Osteoblast (primary cell): ENCODE measurements at regions not wholly inside any gene's neighbourhood (a gene's known extent, or its start where the extent isn't known, plus 50 kb on each side); places are given as distances from the start of the nearest gene placed in this dataset.
A peak's percentile ranks its signal among the peaks of the same experiment; 100 is the strongest.
"Not testable (repeated sequence)": the region's sequence is repeated elsewhere in the genome, so short reads cannot be mapped to it uniquely, and the experiment has no call there.

Experiments
- DNase-seq: peaks from one replicate; pipeline ENCODE4 v3.0.0; 2011; ENCODE audit warnings: low spot score, mixed read lengths; ENCODE audit not compliant: insufficient read length; ENCODE audit errors: missing footprints
- H2AFZ ChIP-seq: 2 replicates; pipeline ENCODE4 v1.6.0; 2011; ENCODE audit warnings: mild to moderate bottlenecking, low read length
- H3K27ac ChIP-seq: 2 replicates; pipeline ENCODE4 v1.5.1; 2011; ENCODE audit warnings: mild to moderate bottlenecking, low read depth, low read length, moderate library complexity
- H3K27me3 ChIP-seq: 2 replicates; pipeline ENCODE4 v1.6.0; 2012; ENCODE audit warnings: mild to moderate bottlenecking, control low read depth, inconsistent platforms, low read length, moderate library complexity; ENCODE audit not compliant: insufficient read depth
- H3K36me3 ChIP-seq: 2 replicates; pipeline ENCODE4 v1.5.1; 2011; ENCODE audit warnings: mild to moderate bottlenecking, low read length, control low read depth, moderate library complexity; ENCODE audit not compliant: insufficient read depth
- H3K4me1 ChIP-seq: 2 replicates; pipeline ENCODE4 v1.5.1; 2011; ENCODE audit warnings: mild to moderate bottlenecking, low read length, control low read depth, moderate library complexity; ENCODE audit not compliant: insufficient read depth
- H3K4me2 ChIP-seq: 2 replicates; pipeline ENCODE4 v1.6.0; 2011; ENCODE audit warnings: mild to moderate bottlenecking, low read length; ENCODE audit not compliant: insufficient read depth
- H3K4me3 ChIP-seq: fragments of 200-600 bp; sonication (generic); 3 replicates; pipeline ENCODE4 v1.5.1; 2012; ENCODE audit warnings: mild to moderate bottlenecking, low read length, inconsistent platforms; ENCODE audit not compliant: insufficient read depth
- H3K79me2 ChIP-seq: 2 replicates; pipeline ENCODE4 v1.6.0; 2012; ENCODE audit warnings: mild to moderate bottlenecking, low read length, control low read depth, inconsistent platforms; ENCODE audit not compliant: insufficient read depth
- H3K9me3 ChIP-seq: 2 replicates; pipeline ENCODE4 v1.5.1; 2011; ENCODE audit warnings: low read depth, low read length, control low read depth
- H4K20me1 ChIP-seq: 2 replicates; pipeline ENCODE4 v1.6.0; 2012; ENCODE audit warnings: mild to moderate bottlenecking, low read length, control low read depth; ENCODE audit not compliant: insufficient read depth
- CTCF ChIP-seq: IDR thresholded peaks from 2 replicates; pipeline ENCODE4 v1.5.1; 2011; ENCODE audit warnings: mild to moderate bottlenecking, low read depth, low read length, moderate library complexity; ENCODE audit errors: extremely low read depth

GRCh38 chr10:33022691-33023090, 64.7 kb upstream of the ITGB1 start:
- Histone ChIP-seq H2AFZ (no peak overlapping the region), H3K27ac (no peak overlapping the region), H3K79me2 (no peaks in the 10 kb centered on the region), H3K4me3 (no peak overlapping the region), H3K27me3 (no peaks in the 10 kb centered on the region), H3K36me3 (no peaks in the 10 kb centered on the region), H3K4me2 (no peak overlapping the region), H3K9me3 (no peaks in the 10 kb centered on the region), H3K4me1 (no peaks in the 10 kb centered on the region), H4K20me1 (no peaks in the 10 kb centered on the region)
- no peak for DNase-seq
- TF ChIP-seq CTCF, result no peak

- H4K20me1 ChIP-seq, result no peaks in the 10 kb centered on the region
- no peaks in the 10 kb centered on the region for H3K4me1 ChIP-seq
- H3K4me3 ChIP-seq, result no peak overlapping the region
- DNase-seq, result no peak
- H3K27me3 ChIP-seq, result no peaks in the 10 kb centered on the region
- H3K9me3 ChIP-seq, result no peaks in the 10 kb centered on the region
- H3K79me2 ChIP-seq, result no peaks in the 10 kb centered on the region
- no peak overlapping the region for H2AFZ ChIP-seq
- H3K36me3 ChIP-seq, result no peaks in the 10 kb centered on the region
- H3K27ac ChIP-seq, result no peak overlapping the region
- H3K4me2 ChIP-seq, result no peak overlapping the region
- TF ChIP-seq CTCF, result no peak
These were observed 64.1 kb upstream of the ITGB1 start for GRCh38 chr10:33022090-33022489.

DNA sequence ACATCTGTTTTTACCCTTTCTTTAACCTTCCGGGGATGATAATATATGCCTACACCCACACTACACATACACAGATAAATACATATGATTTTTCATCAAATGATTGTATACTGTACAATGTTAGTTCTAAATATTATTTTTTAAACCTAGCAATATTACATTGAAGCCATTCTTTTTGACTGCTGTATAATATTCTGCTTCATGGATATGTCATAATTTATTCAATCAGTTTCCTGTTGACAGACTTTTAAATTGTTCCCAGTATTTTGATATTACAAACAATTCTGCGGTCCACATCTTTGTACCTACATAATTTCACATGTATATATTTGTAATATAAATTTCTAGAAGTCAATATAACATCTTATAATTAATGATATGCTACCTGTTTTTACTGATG, 59.0 kb upstream of the ITGB1 start:
- no peak for DNase-seq
- Histone ChIP-seq H2AFZ (no peak overlapping the region), H3K27ac (no peak overlapping the region), H3K4me3 (no peak overlapping the region), H3K27me3 (no peaks in the 10 kb centered on the region), H3K4me1 (peaks cover 12% of the 10 kb centered on the region), H3K4me2 (no peak overlapping the region), H3K79me2 (no peaks in the 10 kb centered on the region), H4K20me1 (no peaks in the 10 kb centered on the region), H3K9me3 (no peaks in the 10 kb centered on the region), H3K36me3 (no peaks in the 10 kb centered on the region)
- TF ChIP-seq CTCF, result no peak

- Histone ChIP-seq H3K4me3 (no peak overlapping the region), H4K20me1 (no peaks in the 10 kb centered on the region), H3K4me2 (peak overlapping the region; percentile 26), H3K9me3 (no peaks in the 10 kb centered on the region), H2AFZ (no peak overlapping the region), H3K4me1 (peaks cover 13% of the 10 kb centered on the region), H3K27me3 (no peaks in the 10 kb centered on the region), H3K27ac (peak overlapping the region; percentile 63), H3K36me3 (no peaks in the 10 kb centered on the region), H3K79me2 (no peaks in the 10 kb centered on the region)
- peak; percentile 16 for TF ChIP-seq CTCF
- peak; percentile 95 for DNase-seq
These were observed 57.9 kb upstream of the ITGB1 start for GRCh38 chr10:33015761-33016547.

- not testable (repeated sequence) for H2AFZ ChIP-seq, H4K20me1 ChIP-seq, H3K79me2 ChIP-seq, H3K9me3 ChIP-seq, DNase-seq, H3K36me3 ChIP-seq, H3K4me3 ChIP-seq, H3K4me2 ChIP-seq, H3K27ac ChIP-seq, H3K27me3 ChIP-seq
- H3K4me1 ChIP-seq, result peaks cover 37% of the 10 kb centered on the region
These were observed 55.3 kb upstream of the ITGB1 start for GRCh38 chr10:33013331-33013730.
